ENCODE measurements at regions not wholly inside any gene's neighbourhood (a gene's known extent, or its start where the extent isn't known, plus 50 kb on each side); places are given as distances from the start of the nearest gene placed in this dataset.

DNA sequence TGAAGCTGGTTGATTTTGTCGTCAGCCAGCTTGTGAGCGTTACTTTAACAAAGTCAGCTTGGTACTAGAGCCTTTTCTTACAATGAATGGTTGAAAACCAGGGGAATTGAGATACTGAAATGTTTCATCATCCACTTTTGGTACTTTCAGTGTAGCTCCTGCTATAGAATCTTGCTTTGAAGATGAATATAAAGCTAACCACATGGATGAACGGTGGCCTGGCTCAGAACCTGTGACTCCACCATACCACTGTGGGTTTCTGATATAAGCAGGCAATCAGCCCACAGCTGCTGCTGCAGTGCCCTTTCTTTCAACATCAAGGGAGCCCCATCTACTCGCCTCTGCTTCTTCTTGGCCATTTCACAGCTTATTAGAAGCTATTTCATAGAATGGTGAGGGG, 53.2 kb upstream of the GPR45 start:
- Histone ChIP-seq H3K23ac (ENCODE audit: low read depth, low read length) (no peak overlapping the region), H4K8ac (ENCODE audit: low read depth in 2 of 2, low read length in 2 of 2) (no peak overlapping the region), H2BK120ac (ENCODE audit: low read depth, low read length) (no peak overlapping the region), H3K4me2 (ENCODE audit: low read depth, low read length) (no peak overlapping the region), H2BK20ac (ENCODE audit: low read depth, low read length) (no peak overlapping the region), H3K56ac (ENCODE audit: extremely low read depth, insufficient read depth, low read length) (no peak overlapping the region), H2AK9ac (replicated peaks; ENCODE audit: low read depth, low read length, poor library complexity) (no peak overlapping the region), H2BK5ac (ENCODE audit: low read depth, low read length, poor library complexity, severe bottlenecking) (no peak overlapping the region), H3K18ac (ENCODE audit: low read depth, low read length) (no peak overlapping the region), H4K5ac (ENCODE audit: low read depth, low read length) (no peak overlapping the region), H2AK5ac (ENCODE audit: low read depth, low read length) (no peak overlapping the region), H3K36me3 (ENCODE audit: control insufficient read depth, insufficient read depth, low read length) (no peaks in the 10 kb centered on the region), H3K9me1 (ENCODE audit: insufficient read depth, low read length) (no peaks in the 10 kb centered on the region), H3K4ac (ENCODE audit: low read depth, low read length) (no peak overlapping the region), H2AFZ (replicated peaks; ENCODE audit: low read length, poor library complexity) (no peak overlapping the region), H4K91ac (ENCODE audit: insufficient read depth, low read depth, low read length) (no peak overlapping the region), H3K14ac (replicated peaks; ENCODE audit: low read depth, low read length) (no peak overlapping the region), H4K20me1 (ENCODE audit: insufficient read depth, low read length) (no peaks in the 10 kb centered on the region), H3K4me3 (ENCODE audit: insufficient read depth, low read depth, low read length) (no peak overlapping the region), H3K27ac (ENCODE audit: insufficient read depth, low read length) (no peak overlapping the region), H2BK15ac (ENCODE audit: low read depth, low read length) (no peak overlapping the region), H3K4me1 (ENCODE audit: control insufficient read depth, insufficient read depth, low read length) (no peaks in the 10 kb centered on the region), H3K79me1 (ENCODE audit: low read depth in 1 of 2, low read length in 2 of 2) (no peaks in the 10 kb centered on the region), H3K9me3 (ENCODE audit: control insufficient read depth, insufficient read depth, low read length) (no peaks in the 10 kb centered on the region), H3K9ac (ENCODE audit: low read depth, low read length) (no peak overlapping the region), H3K27me3 (ENCODE audit: control insufficient read depth, insufficient read depth, low read length) (peaks cover 13% of the 10 kb centered on the region)
- in situ Hi-C loops (cut with MboI; ENCODE audit: low sequenced_read_pairs): no loop called here
- intact Hi-C loops (cut with micrococcal nuclease): no loop called here
- TF ChIP-seq, protein P1, sequence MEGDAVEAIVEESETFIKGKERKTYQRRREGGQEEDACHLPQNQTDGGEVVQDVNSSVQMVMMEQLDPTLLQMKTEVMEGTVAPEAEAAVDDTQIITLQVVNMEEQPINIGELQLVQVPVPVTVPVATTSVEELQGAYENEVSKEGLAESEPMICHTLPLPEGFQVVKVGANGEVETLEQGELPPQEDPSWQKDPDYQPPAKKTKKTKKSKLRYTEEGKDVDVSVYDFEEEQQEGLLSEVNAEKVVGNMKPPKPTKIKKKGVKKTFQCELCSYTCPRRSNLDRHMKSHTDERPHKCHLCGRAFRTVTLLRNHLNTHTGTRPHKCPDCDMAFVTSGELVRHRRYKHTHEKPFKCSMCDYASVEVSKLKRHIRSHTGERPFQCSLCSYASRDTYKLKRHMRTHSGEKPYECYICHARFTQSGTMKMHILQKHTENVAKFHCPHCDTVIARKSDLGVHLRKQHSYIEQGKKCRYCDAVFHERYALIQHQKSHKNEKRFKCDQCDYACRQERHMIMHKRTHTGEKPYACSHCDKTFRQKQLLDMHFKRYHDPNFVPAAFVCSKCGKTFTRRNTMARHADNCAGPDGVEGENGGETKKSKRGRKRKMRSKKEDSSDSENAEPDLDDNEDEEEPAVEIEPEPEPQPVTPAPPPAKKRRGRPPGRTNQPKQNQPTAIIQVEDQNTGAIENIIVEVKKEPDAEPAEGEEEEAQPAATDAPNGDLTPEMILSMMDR (conservative IDR thresholded peaks at IDR 0.05; ENCODE audit: low read depth, low read length): no peak
- TF ChIP-seq FOS (IDR thresholded peaks at IDR 0.05; ENCODE audit: low read depth, low read length): no peak
- no peak for TF ChIP-seq RAD21 (IDR thresholded peaks at IDR 0.05; ENCODE audit: low read length)
- no peak for TF ChIP-seq RCOR1 (IDR thresholded peaks at IDR 0.05; ENCODE audit: insufficient replicate concordance, low read length)
- TF ChIP-seq, protein P2, sequence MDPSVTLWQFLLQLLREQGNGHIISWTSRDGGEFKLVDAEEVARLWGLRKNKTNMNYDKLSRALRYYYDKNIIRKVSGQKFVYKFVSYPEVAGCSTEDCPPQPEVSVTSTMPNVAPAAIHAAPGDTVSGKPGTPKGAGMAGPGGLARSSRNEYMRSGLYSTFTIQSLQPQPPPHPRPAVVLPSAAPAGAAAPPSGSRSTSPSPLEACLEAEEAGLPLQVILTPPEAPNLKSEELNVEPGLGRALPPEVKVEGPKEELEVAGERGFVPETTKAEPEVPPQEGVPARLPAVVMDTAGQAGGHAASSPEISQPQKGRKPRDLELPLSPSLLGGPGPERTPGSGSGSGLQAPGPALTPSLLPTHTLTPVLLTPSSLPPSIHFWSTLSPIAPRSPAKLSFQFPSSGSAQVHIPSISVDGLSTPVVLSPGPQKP (IDR thresholded peaks at IDR 0.05; ENCODE audit: borderline replicate concordance, low read depth, low read length): no peak
- TF ChIP-seq CHD1 (IDR thresholded peaks at IDR 0.05; ENCODE audit: low read depth, low read length): no peak
- TF ChIP-seq NFE2L2 (IDR thresholded peaks at IDR 0.05; ENCODE audit: low read depth, low read length): no peak
- no peak for TF ChIP-seq MAZ (IDR thresholded peaks at IDR 0.05; ENCODE audit: borderline replicate concordance, low read depth, low read length)
- TF ChIP-seq BHLHE40 (IDR thresholded peaks at IDR 0.05; ENCODE audit: low read depth, low read length): no peak
- TF ChIP-seq RFX5 (IDR thresholded peaks at IDR 0.05; ENCODE audit: low read depth, low read length): no peak
- TF ChIP-seq, protein P3, sequence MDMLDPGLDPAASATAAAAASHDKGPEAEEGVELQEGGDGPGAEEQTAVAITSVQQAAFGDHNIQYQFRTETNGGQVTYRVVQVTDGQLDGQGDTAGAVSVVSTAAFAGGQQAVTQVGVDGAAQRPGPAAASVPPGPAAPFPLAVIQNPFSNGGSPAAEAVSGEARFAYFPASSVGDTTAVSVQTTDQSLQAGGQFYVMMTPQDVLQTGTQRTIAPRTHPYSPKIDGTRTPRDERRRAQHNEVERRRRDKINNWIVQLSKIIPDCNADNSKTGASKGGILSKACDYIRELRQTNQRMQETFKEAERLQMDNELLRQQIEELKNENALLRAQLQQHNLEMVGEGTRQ (IDR thresholded peaks at IDR 0.05; ENCODE audit: low read depth, low read length): no peak
- TF ChIP-seq SMC3 (IDR thresholded peaks at IDR 0.05; ENCODE audit: low read depth, low read length): no peak
- no peak for TF ChIP-seq MAFK (IDR thresholded peaks at IDR 0.05; ENCODE audit: low read depth, low read length)
- TF ChIP-seq CEBPB (IDR thresholded peaks at IDR 0.05; ENCODE audit: low read depth, low read length): no peak
- no peak for TF ChIP-seq POLR2A (IDR thresholded peaks at IDR 0.05; ENCODE audit: low read depth, low read length)
- no peak for TF ChIP-seq MXI1 (IDR thresholded peaks at IDR 0.05; ENCODE audit: borderline replicate concordance, low read depth, low read length)
- DNase-seq: no peak
- dilution Hi-C loops (cut with HindIII; ENCODE audit: low sequenced_read_pairs, unreplicated experiment): no loop called here
- ChIA-PET CTCF (interaction anchor here (0.6 kb wide), 1 partner anchor 1565 kb away, joined by 5 read pairs; no protein-coding TSS in a partner anchor), POLR2A (ENCODE audit: unreplicated experiment) (interaction anchor here (0.6 kb wide), 1 partner anchor 73 kb away, joined by 3 read pairs; no protein-coding TSS in a partner anchor)
- BruUV-seq (replicated peaks): no TSS peak
- WGBS, 2 experiments (ENCODE audit: extremely low coverage in 2 of 2, insufficient read length in 1 of 2): no CpG with 5 or more reads among the region's 4 CpGs
- no peak for ATAC-seq (ENCODE audit: low read depth)
